Fibroblast of skin of abdomen (primary cell): ENCODE measurements at regions not wholly inside any gene's neighbourhood (a gene's known extent, or its start where the extent isn't known, plus 50 kb on each side); places are given as distances from the start of the nearest gene placed in this dataset.

Experiments
- DNase-seq: peaks from one replicate; pipeline ENCODE4 v3.0.0-alpha.2; 2013

DNA sequence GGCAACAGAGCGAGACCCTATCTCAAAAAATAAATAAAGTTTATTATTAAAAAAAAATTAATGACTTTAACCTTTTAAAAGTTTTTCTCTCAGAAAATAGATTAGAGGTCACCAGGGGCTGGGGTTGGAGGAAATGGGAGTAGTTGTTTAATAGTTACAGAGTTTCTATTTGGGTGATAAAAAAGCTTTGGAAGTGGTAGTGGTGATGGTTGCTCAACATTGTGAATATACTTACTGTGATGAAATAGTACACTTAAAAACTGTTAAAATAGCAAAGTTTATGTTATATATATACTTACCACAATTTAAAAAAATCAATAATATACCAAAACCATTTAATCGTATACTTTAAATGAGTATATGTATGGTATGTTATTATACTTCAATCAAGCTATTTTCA lies 59.6 kb downstream of the ARL6IP4 start:
- no peak for DNase-seq

DNA sequence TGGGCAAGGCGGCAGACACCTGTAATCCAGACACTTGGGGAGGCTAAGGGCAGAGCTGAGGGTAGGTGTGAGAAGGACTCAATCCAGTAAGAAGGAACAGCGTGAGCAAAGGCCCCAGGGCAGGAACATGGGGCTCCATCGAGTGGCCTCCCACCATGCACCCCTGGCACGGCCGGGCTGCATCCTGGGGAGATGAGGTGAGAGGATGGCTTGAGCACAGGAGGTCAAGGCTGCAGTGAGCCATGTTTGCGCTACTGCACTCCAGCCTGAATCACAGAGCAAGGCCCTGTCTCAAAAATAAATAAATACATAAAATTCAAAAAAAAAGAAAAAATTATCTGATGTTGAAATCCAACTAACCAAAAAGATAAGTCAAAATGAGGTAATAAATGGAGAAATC lies 58.5 kb downstream of the ARL6IP4 start:
- no peak for DNase-seq

DNA sequence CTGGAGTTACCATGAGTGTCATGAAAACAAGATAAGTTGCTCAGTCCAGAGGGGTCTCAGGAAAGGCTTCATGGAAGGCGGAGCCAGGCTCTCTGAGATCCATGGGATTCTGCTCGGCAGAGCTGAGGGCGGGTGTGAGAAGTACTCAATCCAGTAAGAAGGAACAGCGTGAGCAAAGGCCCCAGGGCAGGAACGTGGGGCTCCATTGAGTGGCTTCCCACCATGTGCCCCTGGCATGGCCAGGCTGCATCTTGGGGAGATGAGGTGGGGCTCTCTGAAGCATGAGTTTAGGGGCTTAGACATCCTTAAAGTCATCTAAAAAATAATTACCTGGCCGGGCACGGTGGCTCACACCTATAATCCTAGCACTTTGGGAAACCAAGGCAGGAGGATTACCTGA lies 58.0 kb downstream of the ARL6IP4 start:
- no peak for DNase-seq

DNA sequence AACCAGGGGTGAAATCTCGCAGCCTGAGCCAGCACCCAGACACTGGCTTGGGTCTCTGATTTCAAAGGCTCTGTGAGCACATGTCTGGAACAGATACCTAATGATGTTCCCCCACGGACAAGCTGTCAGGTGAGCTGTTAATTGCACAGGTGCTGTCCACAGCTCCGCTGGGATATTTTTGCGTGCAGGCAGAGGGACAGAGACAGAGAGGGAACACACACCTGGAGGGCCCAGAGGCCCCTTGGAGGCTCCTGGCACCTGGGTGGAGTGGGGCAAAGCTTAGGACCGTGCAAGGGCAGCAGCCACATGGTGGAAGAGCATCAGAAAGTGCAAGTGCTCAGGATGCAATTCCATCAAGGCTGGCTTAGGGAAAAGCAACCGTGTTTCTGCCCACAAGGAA lies 57.3 kb downstream of the ARL6IP4 start:
- DNase-seq, result no peak

DNA sequence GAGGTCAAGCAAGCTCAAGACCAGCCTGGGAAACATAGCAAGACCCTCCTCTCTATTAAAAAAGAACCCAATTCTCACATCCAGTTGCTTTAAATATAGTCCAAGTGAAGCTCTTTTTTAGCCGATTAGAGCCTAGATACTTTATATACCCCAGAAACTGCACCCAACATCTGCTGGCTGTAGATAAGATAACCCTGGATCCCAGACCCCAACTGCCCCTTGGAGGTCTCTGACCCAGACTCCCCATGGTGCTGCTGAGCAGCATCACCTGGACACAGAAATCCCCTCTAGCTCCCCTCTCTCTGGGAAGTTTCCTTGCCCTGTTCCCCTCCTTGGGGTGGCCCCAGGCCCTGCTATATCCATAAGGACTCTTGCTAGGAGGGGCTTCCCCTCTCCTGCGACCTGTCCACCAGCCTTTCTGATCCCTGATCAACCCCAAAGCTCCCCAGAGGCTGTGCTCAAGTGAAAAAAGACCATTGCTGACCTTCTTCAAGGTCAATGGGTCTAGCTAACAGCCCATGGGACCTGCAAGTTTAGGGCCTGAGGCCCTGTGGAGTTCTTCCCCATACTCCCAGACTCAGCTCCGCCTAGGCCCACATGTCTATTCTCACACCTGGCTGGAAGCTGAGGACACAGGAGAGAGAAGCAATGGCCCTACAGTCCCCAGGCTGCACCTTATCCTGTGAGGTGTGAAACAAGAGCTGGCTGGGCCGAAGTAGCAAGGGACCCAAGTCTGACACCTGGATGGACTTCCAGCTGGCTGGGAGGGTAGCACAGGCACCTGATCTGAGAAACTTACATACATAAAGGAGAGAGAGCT lies 56.2 kb downstream of the ARL6IP4 start:
- no peak for DNase-seq

DNA sequence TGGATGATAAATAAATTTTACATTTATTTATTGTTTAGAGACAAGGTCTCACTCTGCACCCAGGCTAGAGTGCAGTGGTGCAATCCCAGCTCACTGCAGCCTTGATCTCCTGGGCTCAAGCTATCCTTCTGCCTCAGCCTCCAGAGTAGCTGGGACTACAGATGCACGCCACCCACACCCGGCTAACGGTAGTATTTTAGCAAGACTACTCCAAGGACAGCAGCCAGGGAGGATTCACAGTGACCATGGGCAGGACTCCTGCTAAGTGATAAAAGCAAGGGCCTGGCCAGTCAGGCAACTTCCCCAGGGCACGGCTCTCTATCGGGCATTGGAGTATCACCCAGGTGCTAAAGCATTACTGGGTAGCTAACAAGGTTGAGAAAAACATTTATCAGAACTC lies 55.4 kb downstream of the ARL6IP4 start:
- DNase-seq, result no peak

DNA sequence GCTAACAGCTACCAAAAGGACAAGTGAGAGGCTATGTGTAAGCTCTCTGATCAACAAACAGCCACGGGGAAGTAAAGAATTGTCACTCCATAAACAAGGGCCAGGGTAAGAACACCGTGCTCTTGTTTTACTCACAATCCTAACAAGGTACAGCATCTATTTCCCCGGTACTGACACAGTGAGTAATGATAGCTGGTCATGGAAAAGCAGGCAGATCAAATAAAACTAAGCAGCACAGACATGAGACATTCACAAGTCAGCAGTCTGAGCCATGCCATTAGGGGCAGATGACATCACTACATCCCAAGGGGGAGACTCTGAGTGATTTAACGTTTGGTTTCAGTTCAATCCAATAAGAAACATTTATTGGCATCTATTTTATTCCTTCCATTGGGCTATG lies 54.4 kb downstream of the ARL6IP4 start:
- peak; percentile 72 for DNase-seq

DNA sequence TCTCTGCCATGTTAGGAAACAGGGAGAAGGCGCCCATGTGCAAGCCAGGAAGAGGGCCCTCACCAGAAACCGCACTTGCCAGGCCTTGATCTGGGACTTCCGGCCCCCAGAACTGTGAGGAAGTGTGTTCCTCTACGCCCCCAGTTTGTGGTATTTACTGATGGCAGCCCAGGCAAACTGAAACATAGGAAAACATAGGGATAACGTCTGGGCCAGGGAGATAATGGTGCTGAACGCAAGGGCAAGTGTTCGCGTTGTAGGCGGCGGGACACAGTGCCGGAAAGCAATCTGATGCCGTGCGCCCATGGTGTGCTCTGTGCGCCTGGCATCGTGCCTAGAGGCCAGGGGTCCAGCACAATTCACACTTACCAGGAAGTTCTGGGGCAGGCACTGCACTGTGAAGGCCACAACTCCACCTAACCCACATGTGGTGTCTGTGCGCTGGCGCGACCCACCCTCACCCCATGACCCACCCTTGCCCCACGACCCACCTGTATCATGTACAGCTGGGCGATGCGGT lies 53.6 kb downstream of the ARL6IP4 start:
- DNase-seq, result no peak

DNA sequence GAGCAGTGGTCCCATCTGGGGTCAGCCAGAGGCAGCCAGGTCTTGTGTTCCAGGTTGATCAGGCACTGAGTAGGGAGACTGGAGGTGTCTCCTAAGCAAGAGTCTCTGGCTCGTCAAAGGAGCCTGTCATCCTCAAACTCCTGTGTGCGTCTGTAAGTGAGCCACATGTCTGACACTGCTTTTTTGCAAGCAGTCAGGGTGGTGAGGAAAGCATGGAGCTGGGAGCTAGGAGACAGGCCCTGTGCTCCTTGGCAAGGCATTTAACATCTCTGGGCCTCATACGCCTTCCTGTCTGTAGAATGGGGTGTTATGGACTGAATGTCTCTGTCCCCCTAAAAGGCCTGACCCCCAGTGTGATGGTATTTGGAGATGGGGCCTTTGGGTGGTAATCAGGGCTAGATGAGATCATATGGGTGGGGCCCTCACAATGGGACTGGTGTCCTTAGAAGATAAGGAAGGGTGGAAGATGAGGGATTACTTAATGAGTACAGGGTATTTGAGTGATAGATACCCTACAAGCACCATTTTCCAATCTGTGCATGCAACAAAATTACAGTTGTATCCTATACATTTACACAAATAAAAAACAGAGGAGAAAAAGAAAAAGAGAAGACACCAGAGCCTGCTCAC lies 53.0 kb downstream of the ARL6IP4 start:
- no peak for DNase-seq

DNA sequence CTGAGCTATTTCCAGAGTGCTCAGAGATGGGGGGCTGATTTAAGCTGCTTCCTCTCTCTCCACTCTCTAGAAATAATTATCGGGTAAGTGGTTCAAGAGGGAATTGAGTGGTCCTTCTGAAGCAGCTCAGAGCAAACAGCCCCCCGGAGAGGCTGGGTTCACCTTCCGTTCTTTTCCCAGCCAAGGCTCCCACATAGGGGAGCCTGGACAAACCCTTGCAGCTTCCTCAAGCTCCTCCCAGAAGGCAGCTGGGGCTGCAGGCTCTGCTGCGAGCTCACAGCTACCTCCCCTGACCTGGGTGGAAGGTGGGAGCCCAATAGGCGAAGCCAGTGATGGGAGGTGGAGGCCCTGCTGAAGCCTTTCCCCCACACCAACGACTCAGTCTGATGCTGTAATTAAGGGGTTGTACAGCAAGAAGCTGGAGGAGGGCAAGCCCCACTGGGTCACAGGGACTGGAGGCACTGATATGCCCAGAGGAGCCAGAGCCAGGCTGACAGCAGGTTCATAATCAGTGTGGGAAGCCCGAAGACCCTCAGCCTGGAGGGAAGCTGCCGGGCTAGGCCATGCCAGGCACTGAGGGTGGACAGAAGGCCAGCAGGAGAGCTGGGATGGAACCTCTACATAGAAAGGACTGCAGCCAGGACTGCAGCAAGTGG lies 52.4 kb downstream of the ARL6IP4 start:
- DNase-seq, result no peak
